PC-3 (cell line): ENCODE measurements at regions not wholly inside any gene's neighbourhood (a gene's known extent, or its start where the extent isn't known, plus 50 kb on each side); places are given as distances from the start of the nearest gene placed in this dataset.

Experiments
- CTCF ChIP-seq: fragments of 300-600 bp; sonication (generic); conservative IDR thresholded peaks from 2 replicates; pipeline ENCODE4 v1.5.1; 2017; ENCODE audit warnings: antibody characterized with exemption, low read depth, mild to moderate bottlenecking, low read length
- EZH2 ChIP-seq: fragments of 300-600 bp; sonication (generic); IDR thresholded peaks from one replicate; pipeline ENCODE4 v1.6.1; 2017; ENCODE audit warnings: antibody characterized with exemption, mild to moderate bottlenecking, low read length; ENCODE audit not compliant: unreplicated experiment

- TF ChIP-seq CTCF (no peak), EZH2 (no peak)
These were observed 53.8 kb upstream of the LYRM9 start for GRCh38 chr17:27947005-27947406.
